ENCODE measurements at regions not wholly inside any gene's neighbourhood (a gene's known extent, or its start where the extent isn't known, plus 50 kb on each side); places are given as distances from the start of the nearest gene placed in this dataset.
"Not testable (repeated sequence)": the region's sequence is repeated elsewhere in the genome, so short reads cannot be mapped to it uniquely, and the experiment has no call there.

DNA sequence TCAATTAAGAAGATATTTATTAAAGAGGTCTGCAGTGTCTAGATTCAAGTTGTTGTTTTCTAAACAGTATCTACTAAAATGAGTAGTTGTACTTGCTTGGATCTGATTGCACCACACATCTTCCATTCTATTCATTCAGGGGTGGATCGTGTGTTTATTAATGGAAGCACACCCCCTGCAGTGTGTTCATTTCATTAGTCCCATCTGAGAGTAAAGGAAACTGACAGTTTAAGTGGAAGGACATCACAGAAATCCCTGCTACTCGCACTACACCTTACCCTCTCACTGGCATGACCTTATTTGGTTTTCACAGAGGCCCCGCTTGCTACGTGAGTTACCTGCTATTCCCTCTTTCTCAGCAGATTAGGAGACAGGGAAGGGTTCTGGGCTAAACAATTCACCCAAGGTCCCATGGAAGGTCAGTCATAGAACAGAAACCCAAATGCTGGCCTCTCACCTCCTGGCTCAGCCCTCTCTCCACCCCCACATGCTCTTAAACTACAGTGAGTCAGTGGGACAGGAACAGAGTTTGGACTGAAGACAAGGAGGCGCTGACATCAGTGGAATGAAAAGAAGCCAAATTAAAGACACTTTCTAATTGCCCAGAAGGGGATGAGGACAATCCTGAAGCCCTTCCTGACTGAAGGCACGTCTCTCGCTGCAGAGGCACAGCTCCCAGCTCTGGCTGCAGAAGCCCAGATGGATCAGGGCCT lies 369.2 kb upstream of the NRP1 start:
- DNase-seq, result no peak

DNA sequence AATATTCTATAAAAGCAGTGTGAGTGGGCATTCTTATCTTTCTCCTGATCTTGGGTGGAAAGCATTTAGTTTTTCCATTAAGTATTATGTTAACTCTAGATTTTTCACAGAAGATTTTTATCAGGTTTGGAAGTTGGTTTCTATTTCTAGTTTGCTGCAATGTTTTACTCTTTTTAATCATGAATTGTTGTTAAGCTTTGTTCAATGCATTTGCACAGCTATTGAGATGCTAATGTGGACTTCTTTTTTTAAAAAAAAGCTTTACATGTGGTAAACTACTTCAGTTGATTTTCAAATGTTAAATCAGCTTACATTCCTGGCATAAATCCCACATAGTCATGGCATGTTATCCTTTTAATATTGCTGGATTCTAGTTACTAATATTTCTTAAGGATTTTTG lies 363.6 kb upstream of the NRP1 start:
- DNase-seq, result no peak

DNA sequence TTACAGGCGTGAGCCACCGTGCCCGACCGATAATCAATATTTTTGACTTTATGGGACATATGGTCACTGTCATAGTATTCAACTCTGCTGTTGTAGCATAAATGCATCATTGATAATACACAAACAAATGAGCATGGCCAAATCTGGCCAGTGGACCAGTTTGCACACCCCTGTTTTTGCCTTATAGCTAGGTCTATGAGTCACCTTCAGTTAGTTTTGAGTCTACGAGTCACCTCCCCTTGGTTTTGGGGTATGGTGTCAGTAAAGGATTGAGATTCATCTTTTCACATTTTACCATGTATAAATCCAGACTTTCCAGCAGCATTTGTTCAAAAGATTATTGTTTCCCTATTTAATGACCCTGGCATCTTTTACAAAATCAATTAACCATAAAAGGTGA lies 362.5 kb upstream of the NRP1 start:
- no peak for DNase-seq

DNA sequence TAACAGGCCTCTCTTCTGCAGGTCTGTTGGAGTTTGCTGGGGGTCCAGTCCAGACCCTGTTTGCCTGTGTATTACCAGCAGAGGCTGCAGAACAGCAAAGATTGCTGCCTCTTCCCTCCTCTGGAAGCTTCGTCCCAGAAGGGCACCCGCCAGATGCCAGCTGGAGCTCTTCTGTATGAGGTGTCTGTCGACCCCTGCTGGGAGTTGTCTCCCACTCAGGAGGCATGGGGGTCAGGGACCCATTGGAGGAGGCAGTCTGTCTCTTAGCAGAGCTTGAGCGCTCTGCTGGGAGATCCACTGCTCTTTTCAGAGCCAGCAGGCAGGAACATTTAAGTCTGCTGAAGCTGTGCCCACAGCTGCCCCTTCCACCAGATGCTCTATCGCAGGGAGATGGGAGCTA lies 361.1 kb upstream of the NRP1 start:
- no peak for DNase-seq

DNA sequence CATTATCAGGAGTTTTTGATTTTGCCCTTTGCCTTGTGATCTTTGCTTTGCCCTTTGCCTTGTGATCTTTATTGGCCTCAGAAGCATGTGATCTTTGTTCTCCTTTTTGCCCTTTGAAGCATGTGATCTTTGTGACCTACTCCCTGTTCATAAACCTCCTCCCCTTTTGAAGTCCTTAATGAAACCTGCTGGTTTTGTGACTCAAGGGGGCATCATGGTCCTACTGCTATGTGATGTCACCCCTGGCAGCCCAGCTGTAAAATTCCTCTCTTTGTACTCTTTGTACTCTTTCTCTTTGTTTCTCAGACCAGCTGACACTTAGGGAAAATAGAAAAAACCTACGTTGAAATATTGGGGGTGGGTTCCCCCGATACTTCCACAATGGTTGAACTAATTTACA lies 356.1 kb upstream of the NRP1 start:
- not testable (repeated sequence) for DNase-seq

DNA sequence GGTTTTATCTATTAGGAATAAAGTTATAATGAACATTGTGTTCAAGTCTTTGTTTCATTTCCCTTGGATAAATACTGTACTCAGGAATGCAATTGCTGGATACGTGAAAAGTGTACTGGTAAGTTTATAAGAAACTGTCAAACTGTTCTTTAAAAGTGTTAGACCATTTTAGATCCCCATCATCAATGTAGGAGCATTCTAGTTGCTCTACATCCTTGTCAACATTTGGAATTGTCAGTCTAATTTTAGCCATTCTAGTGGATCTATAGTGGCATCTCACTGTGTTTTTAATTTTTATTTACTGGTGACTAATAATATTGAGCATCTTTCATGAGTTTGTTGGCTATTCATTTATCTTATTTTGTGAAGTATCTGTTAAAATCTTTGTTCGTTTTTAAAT lies 354.0 kb upstream of the NRP1 start:
- DNase-seq, result no peak

DNA sequence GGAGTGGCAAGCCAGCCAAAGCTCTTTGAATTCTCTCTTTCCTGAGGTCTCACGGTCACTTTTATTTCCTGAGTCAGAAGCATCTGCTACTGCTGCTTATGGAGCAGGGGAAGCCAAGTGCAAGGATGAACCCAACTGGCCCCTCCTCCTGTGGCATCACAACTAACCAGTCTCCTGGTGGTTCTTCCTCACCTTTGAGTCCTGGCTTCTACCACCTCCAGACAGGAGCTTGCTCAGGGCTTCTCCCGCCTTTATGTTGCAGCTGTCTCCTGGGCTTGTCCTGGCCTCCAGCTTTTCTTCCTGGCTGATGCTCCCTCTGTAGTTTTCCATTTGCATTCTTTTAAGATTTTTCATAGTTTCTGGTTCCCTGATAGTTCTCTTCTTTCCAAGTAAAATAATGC lies 349.7 kb upstream of the NRP1 start:
- DNase-seq, result no peak

DNA sequence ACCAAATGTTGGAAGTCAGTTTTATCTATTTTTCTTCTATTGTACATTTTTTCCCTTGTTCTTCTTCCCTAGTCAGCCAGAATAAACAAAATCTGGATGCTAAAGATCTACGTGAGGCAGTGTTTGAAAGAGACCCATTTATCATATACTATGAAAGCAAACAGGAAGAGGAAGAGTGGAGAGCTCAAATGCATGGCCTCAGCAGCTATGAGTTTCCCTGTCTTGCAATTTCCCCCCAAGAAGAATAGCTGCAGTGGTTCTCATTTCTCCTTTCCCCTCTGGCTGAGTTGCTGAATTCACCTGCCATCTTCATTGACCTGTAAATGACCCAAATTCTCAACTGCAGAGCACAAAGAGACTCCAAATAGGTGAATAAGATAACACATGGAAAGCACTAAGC lies 347.1 kb upstream of the NRP1 start:
- no peak for DNase-seq

DNA sequence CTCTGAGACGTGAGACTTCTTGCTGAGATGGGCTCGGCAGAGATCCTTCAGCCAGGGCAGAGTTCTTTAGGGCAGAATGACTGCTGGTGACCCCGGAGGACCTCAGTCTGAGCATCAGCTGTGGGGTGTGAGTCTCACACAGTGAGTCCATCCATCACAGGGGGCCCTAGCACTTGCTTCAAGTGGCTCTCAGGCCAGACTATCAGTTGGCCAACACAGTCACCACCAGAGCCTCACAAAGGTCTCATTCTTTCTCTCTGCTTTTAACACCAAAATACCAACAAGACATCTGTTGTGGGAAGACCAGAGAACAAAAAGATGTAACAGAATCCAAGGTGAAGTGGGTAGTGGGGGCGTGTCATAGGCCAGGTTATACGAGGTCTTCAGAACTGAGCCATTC lies 345.6 kb upstream of the NRP1 start:
- DNase-seq, result no peak

DNA sequence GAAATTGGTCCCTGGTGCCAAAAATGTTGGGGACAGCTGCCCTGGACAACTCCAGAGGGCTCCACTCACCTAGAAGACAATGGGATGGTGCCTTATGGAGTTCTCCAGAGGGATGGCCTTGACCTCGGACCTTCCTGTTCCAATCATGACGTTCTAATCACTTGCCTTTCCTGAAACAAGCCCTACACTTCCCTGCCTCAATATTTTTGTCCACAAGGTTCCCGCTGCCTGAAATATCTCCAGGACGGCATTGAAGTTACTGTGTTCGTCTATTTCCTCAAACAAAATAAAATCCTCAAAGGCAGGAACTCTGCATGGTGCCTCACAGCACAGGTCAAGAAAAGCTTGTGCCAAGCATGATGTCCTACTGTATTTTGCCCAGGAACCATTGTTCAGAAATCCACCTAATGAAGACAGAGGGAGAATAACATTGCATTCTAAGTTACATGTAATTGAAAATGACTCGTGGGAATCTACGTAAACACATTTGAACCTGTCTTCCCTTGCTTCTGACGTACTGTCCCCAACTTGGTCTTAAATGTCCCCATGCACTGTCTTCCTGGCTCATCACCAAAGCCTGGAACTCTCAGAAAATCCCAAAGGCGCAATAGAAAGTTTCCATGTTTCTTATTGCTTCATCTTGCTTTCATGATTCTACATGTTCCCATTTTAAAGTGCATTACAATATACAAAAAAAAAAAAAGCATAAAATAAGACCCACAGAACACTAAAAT lies 342.3 kb upstream of the NRP1 start:
- no peak for DNase-seq

DNA sequence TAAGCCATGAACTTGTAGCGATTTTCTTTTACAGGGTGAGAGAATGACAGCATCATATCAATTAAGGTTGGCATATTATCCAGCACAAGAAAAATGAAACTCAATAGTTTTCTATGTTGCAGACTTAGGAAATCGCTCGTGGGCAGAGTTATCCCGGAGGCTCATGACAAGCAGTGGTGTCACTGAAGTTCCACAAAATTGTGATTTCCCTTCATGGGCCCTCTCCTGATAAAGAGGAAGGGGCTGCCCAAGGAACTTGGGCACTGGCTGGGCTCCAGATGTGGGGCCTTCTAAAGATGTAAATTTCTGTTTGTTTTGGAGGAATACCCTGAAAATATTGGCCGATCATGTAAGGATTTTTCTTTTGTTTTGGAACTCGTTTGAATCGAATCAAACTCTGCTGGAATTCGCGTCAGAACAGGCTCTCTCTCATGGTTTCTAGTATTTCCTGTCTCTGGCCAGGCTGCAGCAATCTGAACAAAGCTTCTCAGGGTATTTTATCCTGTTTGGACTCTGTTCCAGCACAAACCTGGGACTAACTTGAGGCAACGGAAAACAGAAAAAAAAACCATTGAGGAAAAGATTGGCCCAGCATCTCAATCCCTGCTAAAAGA lies 340.6 kb upstream of the NRP1 start:
- peak in 1 of 2 donors; percentile 22 for DNase-seq

DNA sequence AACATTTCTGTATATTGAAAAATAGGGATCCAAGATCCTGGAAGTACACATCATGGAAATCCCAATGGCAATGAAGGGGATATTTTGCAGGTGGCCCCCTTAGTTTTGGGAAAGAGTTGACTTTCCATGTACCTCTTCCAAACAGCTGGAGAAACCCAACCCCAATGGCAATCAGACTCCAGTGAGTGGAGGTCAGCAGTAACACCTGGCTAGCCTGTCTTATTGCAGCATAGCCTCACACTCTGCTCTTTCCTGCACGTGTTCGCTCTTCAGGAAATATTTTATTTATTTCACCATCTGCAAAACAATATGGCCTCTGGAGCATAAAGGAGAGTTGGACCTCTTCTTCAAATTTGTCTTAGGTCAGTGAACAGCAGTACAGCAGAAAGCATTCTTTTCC lies 340.0 kb upstream of the NRP1 start:
- DNase-seq, result no peak

DNA sequence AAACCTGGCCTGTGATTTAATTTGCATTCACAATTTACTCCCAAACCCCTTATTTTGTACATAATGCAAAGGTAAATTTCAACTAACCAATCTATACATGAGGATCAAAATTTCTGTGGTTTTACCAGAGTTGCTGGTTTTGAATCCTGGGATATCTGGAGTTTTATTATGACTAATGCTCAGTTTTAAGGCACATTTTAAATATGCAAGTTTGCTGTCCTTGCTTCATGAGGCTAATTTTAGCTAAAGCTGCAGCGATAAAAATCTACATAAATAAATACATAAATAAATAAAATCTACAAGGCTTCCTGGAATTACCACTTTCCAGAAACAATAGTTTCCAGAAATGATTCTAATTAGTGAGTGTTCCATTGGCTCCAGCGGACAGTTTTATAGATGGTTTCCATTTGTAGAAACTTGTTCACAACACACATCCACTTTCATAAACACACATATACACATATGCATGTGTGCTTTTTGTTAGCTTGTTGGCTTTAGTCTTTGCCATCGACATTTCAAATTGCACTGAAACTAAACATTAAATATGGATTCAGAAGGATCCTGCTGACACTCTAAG lies 339.5 kb upstream of the NRP1 start:
- no peak for DNase-seq

DNA sequence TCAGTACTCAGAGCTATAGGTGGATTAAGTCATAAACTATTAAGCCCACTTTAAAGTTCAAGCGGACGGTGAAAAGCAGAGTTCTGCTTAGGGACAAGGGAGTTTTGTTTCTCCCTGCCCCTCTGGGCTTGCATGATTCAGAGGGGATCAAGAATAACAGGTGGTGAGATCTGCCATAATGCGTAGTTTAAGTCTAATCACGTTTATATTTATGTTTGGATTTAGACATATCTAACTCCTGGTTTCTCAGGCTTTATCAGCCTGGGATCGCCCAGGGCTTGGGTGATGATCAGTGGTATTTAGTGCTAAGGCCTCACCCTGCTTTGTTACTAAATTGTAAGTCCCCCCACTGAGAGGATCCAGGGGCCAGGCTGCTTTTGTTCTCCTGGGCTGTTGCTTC lies 335.4 kb upstream of the NRP1 start:
- DNase-seq, result no peak

DNA sequence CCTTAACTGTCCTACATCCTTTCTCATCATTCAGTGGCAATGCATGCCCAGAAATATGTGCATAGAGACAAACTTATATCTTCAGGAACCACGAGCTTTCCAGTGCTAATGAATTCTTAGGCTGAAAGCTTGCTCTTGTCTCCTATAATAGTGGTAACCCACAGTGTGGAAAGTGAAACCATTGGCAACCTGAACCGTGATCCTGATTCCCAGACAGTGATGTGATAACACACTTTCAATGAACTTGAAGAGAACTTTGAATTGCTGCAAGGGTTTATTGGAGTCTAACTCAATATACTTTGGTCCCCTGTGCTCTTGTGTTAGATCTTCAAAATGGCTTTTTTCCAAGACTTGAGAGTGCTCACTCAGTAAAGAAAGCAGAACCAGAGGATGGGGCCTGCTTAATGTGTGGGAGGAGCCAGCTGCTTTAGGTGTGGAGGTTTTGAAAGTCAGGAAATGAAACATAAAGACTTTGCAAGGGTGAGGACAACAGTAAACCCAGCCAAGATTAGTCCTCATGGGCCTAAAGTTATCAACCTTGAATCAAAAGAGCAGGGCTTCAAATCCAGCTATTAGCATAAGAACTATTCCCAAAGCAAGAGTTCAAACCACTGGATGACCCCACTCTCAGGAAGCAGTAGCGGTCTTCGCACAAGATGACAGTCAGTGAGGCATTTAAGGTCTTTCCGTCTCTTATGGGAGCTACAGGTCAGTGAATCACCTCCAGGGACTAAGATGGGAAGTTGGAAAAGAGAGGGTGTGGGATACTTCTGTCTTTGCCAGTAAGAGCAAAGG lies 332.4 kb upstream of the NRP1 start:
- DNase-seq, result no peak

DNA sequence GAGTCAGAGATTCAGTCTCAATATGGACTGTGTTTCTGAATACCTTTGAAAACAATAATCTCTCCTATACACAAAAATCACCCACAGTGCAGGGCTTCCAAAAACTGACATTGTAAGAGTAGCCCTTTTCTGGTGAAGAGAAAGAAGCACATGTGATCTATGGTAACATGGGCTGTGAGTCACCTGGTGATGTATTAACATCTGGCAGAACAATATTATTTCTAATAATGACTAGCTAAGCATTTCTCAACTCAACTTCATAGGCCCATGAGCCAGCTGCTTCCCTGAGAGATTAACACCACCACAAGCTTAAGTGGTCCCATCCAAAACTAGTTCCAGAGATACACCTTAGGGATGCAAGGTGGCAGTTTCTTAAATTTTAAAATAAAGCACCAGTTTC lies 331.0 kb upstream of the NRP1 start:
- no peak for DNase-seq

DNA sequence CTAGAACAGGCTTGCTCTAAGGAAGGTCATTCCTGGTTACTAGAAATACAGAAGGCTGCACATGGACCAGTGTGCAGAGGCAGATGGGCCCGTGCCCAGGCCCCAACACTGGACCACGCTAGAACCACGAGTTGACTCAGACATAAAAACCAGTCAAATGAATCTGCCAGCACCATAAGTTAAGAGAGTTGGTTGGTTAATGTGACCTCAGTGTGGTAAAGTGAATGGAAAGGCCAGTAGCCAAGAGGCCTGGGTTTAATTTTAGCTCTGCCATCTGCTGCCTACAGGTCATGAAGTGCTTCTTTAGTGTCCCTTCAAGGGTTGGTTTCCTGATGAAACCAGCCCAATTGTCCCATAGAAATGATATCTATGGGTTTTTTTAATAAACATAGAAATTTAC lies 329.6 kb upstream of the NRP1 start:
- DNase-seq, result no peak

DNA sequence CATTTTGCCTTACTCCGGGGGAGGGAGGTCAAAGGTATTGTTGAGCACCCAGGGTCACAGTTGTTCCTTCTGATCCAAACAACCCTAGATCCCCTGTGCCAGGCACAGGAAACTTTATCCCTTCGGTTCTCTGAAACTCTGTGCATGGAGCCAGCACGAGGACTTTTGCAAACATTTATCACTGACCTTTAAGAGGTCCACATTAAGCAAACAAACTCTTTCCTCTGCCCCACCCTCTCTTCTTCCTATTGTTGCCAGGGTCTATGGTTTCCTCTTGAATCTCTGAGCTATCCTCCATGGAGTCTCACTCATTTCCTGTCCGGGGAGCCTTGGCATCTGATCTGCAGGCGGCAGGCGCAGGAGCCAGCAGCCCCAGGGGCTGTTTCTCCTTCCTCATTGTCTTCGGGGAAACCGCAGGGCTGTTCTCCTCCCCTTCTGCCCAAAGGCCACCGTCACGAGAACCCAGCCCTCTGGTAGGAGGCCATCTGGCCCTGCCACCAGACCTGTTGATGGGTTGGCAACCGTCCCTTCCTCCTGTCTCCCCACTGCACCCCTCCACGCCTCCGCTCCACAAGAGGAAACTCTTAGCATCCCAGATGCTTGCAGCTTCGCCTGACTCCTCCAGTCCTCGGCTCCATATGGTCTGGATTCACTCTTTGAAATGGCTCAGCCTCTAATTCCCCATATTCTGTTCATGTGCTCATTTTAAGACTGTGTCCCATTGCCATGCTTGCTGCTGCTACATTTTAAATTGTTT lies 327.3 kb upstream of the NRP1 start:
- DNase-seq, result peak; percentile 12 to 17

DNA sequence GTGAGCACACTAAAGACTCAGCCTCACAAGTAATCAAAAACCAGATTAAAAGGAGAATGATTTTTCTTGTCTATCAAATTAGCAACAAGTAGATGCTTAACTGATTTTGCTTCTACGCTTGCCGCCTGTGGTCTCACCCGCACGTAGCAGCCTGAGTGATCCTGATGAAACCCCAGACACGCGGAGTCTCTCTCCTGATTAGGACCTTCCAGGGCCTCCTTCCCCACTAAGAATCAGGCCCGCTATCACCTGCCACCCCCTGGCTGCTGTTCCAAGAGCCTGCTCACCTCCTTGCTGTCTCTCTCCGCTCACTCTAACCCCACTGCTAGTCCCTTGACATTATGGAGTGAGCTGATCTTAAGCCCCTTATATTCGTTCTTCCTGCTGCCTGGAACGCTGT lies 325.9 kb upstream of the NRP1 start:
- no peak for DNase-seq

DNA sequence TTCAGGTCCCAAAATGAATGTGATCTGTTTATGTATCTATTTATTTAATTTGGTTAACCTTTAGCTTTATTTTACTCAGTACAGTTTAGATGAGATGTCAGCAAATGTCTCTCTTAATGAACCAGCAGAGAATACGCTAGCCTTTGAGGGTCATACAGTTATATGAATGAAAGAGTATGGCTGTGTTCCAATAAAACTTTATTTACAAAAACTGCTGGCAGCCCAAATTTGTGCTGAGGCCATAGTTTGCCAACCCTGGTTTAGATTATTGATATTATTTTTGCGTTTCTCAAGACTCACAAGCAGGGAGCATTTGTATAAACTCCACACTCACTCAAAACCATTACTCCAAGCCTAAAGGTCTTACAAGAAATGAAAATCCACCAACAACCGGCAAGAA lies 323.4 kb upstream of the NRP1 start:
- DNase-seq, result no peak

DNA sequence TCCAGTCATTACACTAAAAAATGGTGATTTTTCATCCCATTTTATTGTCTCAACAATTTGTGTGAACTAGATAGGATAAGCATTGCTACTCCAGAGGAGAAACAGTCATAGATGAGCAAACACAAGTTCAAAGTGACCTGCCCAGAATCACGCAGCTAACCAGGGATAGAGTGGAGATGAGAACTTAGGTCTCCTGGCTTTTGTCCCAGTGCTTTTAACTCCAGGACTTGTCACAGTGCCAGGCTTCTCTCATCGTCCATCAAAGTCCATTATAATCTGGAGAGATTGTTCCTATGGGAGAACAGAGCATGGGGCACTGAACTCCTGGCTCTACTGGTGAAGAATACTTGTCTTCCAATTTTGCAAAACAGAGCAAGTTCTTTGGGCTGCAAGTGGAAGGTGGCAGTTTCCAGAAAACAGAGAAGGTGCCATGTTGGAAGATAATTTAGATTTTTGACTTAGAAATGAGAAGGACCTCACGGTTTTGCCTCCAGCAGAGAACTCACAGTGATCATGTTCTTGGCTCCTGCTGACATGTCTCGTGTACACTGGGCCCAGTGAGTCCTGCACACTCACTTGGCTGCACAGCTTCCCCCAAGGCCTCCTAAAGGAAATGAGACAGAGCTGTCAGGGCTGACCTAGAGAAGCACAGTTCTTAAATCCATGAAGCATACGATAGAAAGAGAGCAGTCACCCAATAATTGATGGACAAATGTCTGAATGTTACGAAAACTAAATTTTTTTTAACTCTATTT lies 322.9 kb upstream of the NRP1 start:
- DNase-seq, result no peak
